H1 (cell line): ENCODE measurements at regions not wholly inside any gene's neighbourhood (a gene's known extent, or its start where the extent isn't known, plus 50 kb on each side); places are given as distances from the start of the nearest gene placed in this dataset.

Experiments
- CTCF ChIA-PET: fragments of 300-600 bp; sonication (Branson Sonifier 250); formaldehyde crosslinking; loops from one replicate; lab custom pipeline; 2021; ENCODE audit not compliant: partially characterized antibody; lab: Charles Lee
- POLR2A ChIA-PET: fragments of 300-600 bp; sonication (Branson Sonifier 250); formaldehyde crosslinking; loops from one replicate; lab custom pipeline; 2021; ENCODE audit warnings: inconsistent platforms; ENCODE audit not compliant: partially characterized antibody; lab: Charles Lee
- DNase-seq, 2 experiments: peaks; one replicate each; pipeline versions ENCODE4 v3.0.0 to v3.0.0-alpha.2; 2010 to 2022; ENCODE audit warnings: low spot score in 2 of 2, low read depth in 1 of 2, mixed read lengths in 1 of 2
- FAIRE-seq: peaks from 2 replicates; lab custom pipeline; 2011; peaks lifted over from hg19 to GRCh38; lab: Jason Lieb, UNC
- H2AFZ ChIP-seq: 2 replicates; pipeline ENCODE4 v1.8.1; 2012; ENCODE audit warnings: low read length, inconsistent platforms
- H2AK5ac ChIP-seq: 2 replicates; pipeline ENCODE4 v1.6.1; 2013; ENCODE audit warnings: low read depth, low read length
- H2BK120ac ChIP-seq: replicated peaks from 2 replicates; pipeline ENCODE3; 2013; ENCODE audit warnings: low read depth, low read length, inconsistent platforms
- H2BK12ac ChIP-seq: 2 replicates; pipeline ENCODE4 v1.6.1; 2013; ENCODE audit warnings: low read depth, low read length
- H2BK15ac ChIP-seq: 2 replicates; pipeline ENCODE4 v1.6.1; 2013; ENCODE audit warnings: low read length
- H2BK20ac ChIP-seq: 2 replicates; pipeline ENCODE4 v1.6.1; 2013; ENCODE audit warnings: low read length
- H2BK5ac ChIP-seq: 2 replicates; pipeline ENCODE4 v1.6.1; 2013; ENCODE audit warnings: low read depth, low read length
- H3K14ac ChIP-seq: 2 replicates; pipeline ENCODE4 v1.6.1; 2013; ENCODE audit warnings: inconsistent platforms; ENCODE audit not compliant: insufficient read length
- H3K18ac ChIP-seq: 2 replicates; pipeline ENCODE4 v1.6.1; 2013; ENCODE audit warnings: low read length; ENCODE audit errors: extremely low read depth
- H3K23ac ChIP-seq: 2 replicates; pipeline ENCODE4 v1.6.1; 2013; ENCODE audit warnings: inconsistent platforms; ENCODE audit not compliant: insufficient read length
- H3K23me2 ChIP-seq: 2 replicates; pipeline ENCODE4 v1.6.1; 2013; ENCODE audit warnings: low read depth, low read length
- H3K27ac ChIP-seq: 2 replicates; pipeline ENCODE4 v1.6.1; 2011; ENCODE audit warnings: low read depth, low read length, inconsistent platforms
- H3K27me3 ChIP-seq, 4 experiments: replicated peaks in 1 of 4; 1 replicate in 1 of 4; 2 replicates in 3 of 4; pipeline versions ENCODE4 v1.6.1 to v1.8.1; 2011 to 2013; ENCODE audit warnings: low read length in 3 of 4, mild to moderate bottlenecking in 3 of 4, inconsistent platforms in 2 of 4, mixed read lengths in 2 of 4, moderate library complexity in 1 of 4; ENCODE audit not compliant: control insufficient read depth in 3 of 4, insufficient read depth in 3 of 4; ENCODE audit errors: extremely low read depth in 1 of 4
- H3K36me3 ChIP-seq, 4 experiments: 2 replicates each; pipeline versions ENCODE4 v1.6.1 to v1.8.1; 2011 to 2013; ENCODE audit warnings: mild to moderate bottlenecking in 4 of 4, low read length in 3 of 4, moderate library complexity in 2 of 4, control low read depth in 1 of 4, inconsistent platforms in 1 of 4; ENCODE audit not compliant: insufficient read depth in 4 of 4, control insufficient read depth in 2 of 4
- H3K4ac ChIP-seq: replicated peaks from 2 replicates; pipeline ENCODE3; 2013; ENCODE audit warnings: low read length, low read depth, mixed read lengths, inconsistent platforms; ENCODE audit not compliant: insufficient read length
- H3K4me1 ChIP-seq, 4 experiments: replicated peaks in 1 of 4; 1 replicate in 1 of 4; 2 replicates in 3 of 4; pipeline versions ENCODE4 v1.6.1 to v1.8.1; 2011 to 2013; ENCODE audit warnings: low read length in 3 of 4, inconsistent platforms in 2 of 4, mixed read lengths in 1 of 4; ENCODE audit not compliant: insufficient read depth in 4 of 4, control insufficient read depth in 3 of 4
- H3K4me2 ChIP-seq, 2 experiments: 2 replicates each; pipeline versions ENCODE4 v1.6.1 to v1.8.1; 2011 to 2013; ENCODE audit warnings: low read depth in 2 of 2, low read length in 2 of 2, control low read depth in 1 of 2, inconsistent platforms in 1 of 2, mild to moderate bottlenecking in 1 of 2; ENCODE audit not compliant: insufficient read depth in 1 of 2
- H3K4me3 ChIP-seq, 4 experiments: fragments of 200-600, 300-600 bp in 1 of 4; sonication (generic), shearing (Covaris generic), sonication (Bioruptor Twin) in 1 of 4; 2 replicates each; pipeline versions ENCODE4 v1.5.1 to v1.8.1; 2011 to 2016; ENCODE audit warnings: low read length in 4 of 4, low read depth in 3 of 4, control low read depth in 2 of 4, inconsistent platforms in 2 of 4, mild to moderate bottlenecking in 2 of 4, mixed read lengths in 1 of 4, moderate library complexity in 1 of 4; ENCODE audit not compliant: insufficient read depth in 2 of 4; ENCODE audit errors: extremely low read depth in 1 of 4
- H3K56ac ChIP-seq: replicated peaks from 2 replicates; pipeline ENCODE3; 2013; ENCODE audit warnings: low read depth, mild to moderate bottlenecking, mixed read lengths, low read length, inconsistent platforms; ENCODE audit not compliant: insufficient read length
- H3K79me1 ChIP-seq: 2 replicates; pipeline ENCODE4 v1.6.1; 2013; ENCODE audit warnings: low read depth, low read length, control low read depth
- H3K79me2 ChIP-seq, 2 experiments: 2 replicates each; pipeline versions ENCODE4 v1.6.1 to v1.8.1; 2012 to 2013; ENCODE audit warnings: low read length in 2 of 2, mild to moderate bottlenecking in 2 of 2, inconsistent platforms in 1 of 2; ENCODE audit not compliant: insufficient read depth in 2 of 2, control insufficient read depth in 1 of 2
- H3K9ac ChIP-seq, 4 experiments: replicated peaks in 1 of 4; 1 replicate in 1 of 4; 2 replicates in 3 of 4; pipeline versions ENCODE4 v1.6.1 to v1.8.1; 2011 to 2013; ENCODE audit warnings: low read depth in 3 of 4, low read length in 3 of 4, control low read depth in 2 of 4, mild to moderate bottlenecking in 2 of 4, moderate library complexity in 2 of 4, inconsistent platforms in 1 of 4; ENCODE audit errors: extremely low read depth in 1 of 4
- H3K9me3 ChIP-seq, 2 experiments: 2 replicates each; pipeline versions ENCODE4 v1.6.1 to v1.8.1; 2012 to 2013; ENCODE audit warnings: mild to moderate bottlenecking in 2 of 2, moderate library complexity in 2 of 2, control low read depth in 1 of 2, inconsistent platforms in 1 of 2, low read depth in 1 of 2, low read length in 1 of 2, mixed read lengths in 1 of 2; ENCODE audit not compliant: insufficient read depth in 2 of 2
- H4K20me1 ChIP-seq, 2 experiments: replicated peaks in 1 of 2; 2 replicates each; pipeline versions ENCODE3 to v1.8.1; 2011 to 2013; ENCODE audit warnings: inconsistent platforms in 2 of 2, low read length in 2 of 2, mild to moderate bottlenecking in 1 of 2; ENCODE audit not compliant: insufficient read depth in 2 of 2, control insufficient read depth in 1 of 2
- H4K5ac ChIP-seq: 2 replicates; pipeline ENCODE4 v1.6.1; 2013; ENCODE audit warnings: low read length, low read depth, mixed read lengths, inconsistent platforms; ENCODE audit not compliant: insufficient read length
- H4K8ac ChIP-seq: 2 replicates; pipeline ENCODE4 v1.8.0; 2013; ENCODE audit warnings: mild to moderate bottlenecking, moderate library complexity, low read length, inconsistent platforms; ENCODE audit not compliant: insufficient read depth; ENCODE audit errors: extremely low read depth
- H4K91ac ChIP-seq: replicated peaks from 2 replicates; pipeline ENCODE3; 2013; ENCODE audit warnings: low read length, mixed read lengths, inconsistent platforms; ENCODE audit not compliant: insufficient read length
- BACH1 ChIP-seq: IDR thresholded peaks from 2 replicates; pipeline ENCODE4 v1.6.1; 2012; ENCODE audit warnings: low read length, improper control_type of control experiment
- CHD2 ChIP-seq: IDR thresholded peaks from 2 replicates; pipeline ENCODE4 v1.6.1; 2012; ENCODE audit warnings: low read length, improper control_type of control experiment
- FOSL1 ChIP-seq: IDR thresholded peaks from 2 replicates; pipeline ENCODE4 v1.6.1; 2011; ENCODE audit warnings: mild to moderate bottlenecking, low read depth, low read length, moderate library complexity; ENCODE audit not compliant: insufficient read depth
- RXRA ChIP-seq: IDR thresholded peaks from 2 replicates; pipeline ENCODE4 v1.6.1; 2011; ENCODE audit warnings: low read depth, mild to moderate bottlenecking, low read length, moderate library complexity; ENCODE audit not compliant: insufficient read depth
- SIN3A ChIP-seq, 2 experiments: IDR thresholded peaks in 1 of 2; conservative IDR thresholded peaks in 1 of 2; 2 replicates each; pipeline ENCODE4 v1.6.1; 2011 to 2012; ENCODE audit warnings: low read length in 2 of 2, improper control_type of control experiment in 1 of 2, low read depth in 1 of 2, mild to moderate bottlenecking in 1 of 2
- TAF7 ChIP-seq: optimal IDR thresholded peaks from 2 replicates; pipeline ENCODE3; 2011; ENCODE audit warnings: low read depth, mild to moderate bottlenecking, inconsistent platforms, low read length, moderate library complexity, borderline replicate concordance
- YY1 ChIP-seq: IDR thresholded peaks from 2 replicates; pipeline ENCODE4 v1.6.1; 2011; ENCODE audit warnings: low read depth, mild to moderate bottlenecking, low read length
- WGBS, 2 experiments: shearing (Covaris generic) in 1 of 2; methylation state at CpG; one replicate each; pipeline versions ENCODE4 v1.1.6 to v1.1.7; 2013 to 2015; ENCODE audit warnings: low lambda C conversion rate in 2 of 2, mixed read lengths in 2 of 2, inconsistent platforms in 1 of 2, low coverage in 1 of 2, missing lambda C conversion rate in 1 of 2; ENCODE audit not compliant: insufficient replicate concordance in 2 of 2, insufficient coverage in 1 of 2, insufficient read length in 1 of 2; ENCODE audit errors: extremely low coverage in 1 of 2, missing lambda C conversion rate in 1 of 2; 5-methylcytosine and 5-hydroxymethylcytosine counted together

DNA sequence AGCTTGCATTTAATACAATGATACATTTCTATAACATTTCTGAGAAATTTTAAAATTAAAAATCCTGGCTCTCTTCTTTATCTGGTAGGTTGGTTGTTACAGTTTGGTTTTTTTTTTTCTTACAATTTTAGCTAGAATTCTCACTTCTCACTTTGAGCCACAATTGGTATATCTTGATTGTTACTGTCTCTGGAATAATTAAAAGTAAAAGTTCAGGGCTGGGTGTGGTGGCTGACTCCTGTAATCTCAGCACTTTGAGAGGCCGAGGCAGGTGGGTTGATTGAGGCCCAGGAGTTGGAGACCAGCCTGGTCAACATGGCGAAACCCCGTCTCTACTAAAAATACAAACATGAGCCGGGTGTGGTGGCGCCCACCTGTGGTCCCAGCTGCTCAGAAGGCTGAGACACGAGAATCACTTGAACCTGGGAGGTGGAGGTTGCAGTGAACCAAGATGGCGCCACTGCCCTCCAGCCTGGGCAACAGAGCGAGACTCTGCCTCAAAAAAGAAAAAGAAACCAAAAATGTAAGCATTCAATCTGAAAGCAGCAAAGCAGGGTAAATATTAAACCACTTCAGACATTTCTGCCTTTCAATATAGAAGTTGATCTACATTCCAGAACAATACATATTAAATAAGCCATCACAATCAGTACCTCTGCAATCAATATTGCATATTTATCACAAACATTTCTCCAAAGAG lies 88.6 kb upstream of the PFKP start:
- Histone ChIP-seq H3K9me3 (no peaks in the 10 kb centered on the region), H4K91ac (no peak overlapping the region), H4K20me1 (no peaks in the 10 kb centered on the region), H3K56ac (no peak overlapping the region), H3K27ac (no peak overlapping the region), H3K4me2 (no peak overlapping the region), H3K36me3 (no peaks in the 10 kb centered on the region), H3K4ac (no peak overlapping the region), H3K79me2 (no peaks in the 10 kb centered on the region), H3K27me3 (no peaks in the 10 kb centered on the region), H3K4me1 (0 out of 7 replicates have a peak, but pooled peaks cover 0 to 2% (median 0%) of the 10 kb centered on the region in 4 experiments), H2BK15ac (no peak overlapping the region), H2BK20ac (no peak overlapping the region), H3K4me3 (no peak overlapping the region), H3K9ac (no peak overlapping the region), H4K5ac (no peak overlapping the region), H3K79me1 (no peaks in the 10 kb centered on the region), H2AFZ (no peak overlapping the region), H2BK120ac (no peak overlapping the region), H2AK5ac (no peak overlapping the region), H2BK12ac (no peak overlapping the region), H2BK5ac (no peak overlapping the region), H3K23me2 (no peaks in the 10 kb centered on the region), H3K14ac (no peak overlapping the region), H4K8ac (no peak overlapping the region), H3K18ac (no peak overlapping the region), H3K23ac (no peak overlapping the region)
- ChIA-PET POLR2A (no interaction called here), CTCF (interaction anchor here (0.6 to 6.0 kb wide), 19 partner anchors 10 to 142 kb away, joined by 3 to 59 read pairs (median 4); no protein-coding TSS in a partner anchor)
- DNase-seq = no peak
- WGBS, 2 experiments = 89% methylated on average over 8 of the region's 8 CpGs; no CpG with 5 or more reads in 1 of the 2 experiments
- TF ChIP-seq CHD2 (no peak), TAF7 (no peak), YY1 (0 out of 2 replicates have a peak, but pooled peaks have one; percentile 27), BACH1 (no peak), RXRA (no peak), FOSL1 (no peak), SIN3A (conservative IDR thresholded peaks at IDR 0.05 in 1 of 2, IDR thresholded peaks at IDR 0.05 in 1 of 2; ENCODE audit: low read depth in 1 of 2, low read length in 2 of 2) (no peak)
- FAIRE-seq = no peak
